ENCODE measurements at regions not wholly inside any gene's neighbourhood (a gene's known extent, or its start where the extent isn't known, plus 50 kb on each side); places are given as distances from the start of the nearest gene placed in this dataset.

DNA sequence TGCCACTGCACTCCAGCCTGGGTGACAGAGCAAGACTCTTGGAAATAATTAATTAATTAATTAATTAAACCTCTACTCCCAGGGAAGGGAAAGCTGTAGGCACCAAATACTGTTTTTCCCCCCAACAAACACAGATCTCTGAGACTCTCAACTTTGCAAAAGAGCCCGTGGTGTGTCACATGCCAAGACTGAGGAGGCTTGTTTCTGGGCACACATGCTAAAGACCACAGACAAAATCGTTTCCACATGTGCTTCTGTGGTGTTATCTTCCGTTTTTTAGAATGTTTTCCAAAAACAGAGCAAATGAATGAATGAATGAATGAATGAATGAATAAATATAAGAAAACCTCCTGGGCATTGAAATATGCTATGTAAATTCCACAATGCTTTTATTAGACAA, 55.6 kb upstream of the ATXN1 start:
- Histone ChIP-seq H3K9me3 (ENCODE audit: control insufficient read depth, low read depth, low read length) (no peaks in the 10 kb centered on the region), H3K4me3 (ENCODE audit: low read length) (no peak overlapping the region), H3K27me3 (ENCODE audit: control insufficient read depth, insufficient read depth, low read length) (no peaks in the 10 kb centered on the region), H3K9ac (ENCODE audit: low read length) (no peak overlapping the region), H3K27ac (ENCODE audit: low read length) (no peak overlapping the region), H3K4me1 (ENCODE audit: control insufficient read depth, low read depth, low read length) (no peaks in the 10 kb centered on the region), H3K36me3 (ENCODE audit: control insufficient read depth, low read depth, low read length) (no peaks in the 10 kb centered on the region)

DNA sequence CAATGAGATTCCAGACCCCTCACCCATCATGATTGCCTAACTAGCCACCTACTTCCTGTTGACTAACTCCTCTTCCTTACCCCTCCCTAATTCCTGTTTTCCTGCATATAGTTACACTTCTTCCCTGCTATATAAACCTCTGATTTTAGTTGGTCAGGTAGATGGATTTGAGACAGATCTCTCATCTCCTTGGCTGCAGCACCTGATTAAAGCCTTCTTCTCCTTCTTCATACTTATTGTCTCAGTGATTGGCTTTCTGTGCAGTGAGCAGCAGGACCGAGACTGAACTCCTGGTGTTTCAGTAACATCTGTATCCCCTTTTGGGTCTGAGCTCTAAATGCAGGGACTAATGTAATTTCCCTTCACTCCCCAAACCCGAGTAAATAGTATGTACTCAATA, 51.7 kb upstream of the ATXN1 start:
- no peak overlapping the region for H3K4me3 ChIP-seq (ENCODE audit: low read length)
- no peaks in the 10 kb centered on the region for H3K9me3 ChIP-seq (ENCODE audit: control insufficient read depth, low read depth, low read length)
- no peaks in the 10 kb centered on the region for H3K36me3 ChIP-seq (ENCODE audit: control insufficient read depth, low read depth, low read length)
- no peaks in the 10 kb centered on the region for H3K27me3 ChIP-seq (ENCODE audit: control insufficient read depth, insufficient read depth, low read length)
- no peak overlapping the region for H3K27ac ChIP-seq (ENCODE audit: low read length)
- H3K4me1 ChIP-seq (ENCODE audit: control insufficient read depth, low read depth, low read length) = no peaks in the 10 kb centered on the region
- no peak overlapping the region for H3K9ac ChIP-seq (ENCODE audit: low read length)

DNA sequence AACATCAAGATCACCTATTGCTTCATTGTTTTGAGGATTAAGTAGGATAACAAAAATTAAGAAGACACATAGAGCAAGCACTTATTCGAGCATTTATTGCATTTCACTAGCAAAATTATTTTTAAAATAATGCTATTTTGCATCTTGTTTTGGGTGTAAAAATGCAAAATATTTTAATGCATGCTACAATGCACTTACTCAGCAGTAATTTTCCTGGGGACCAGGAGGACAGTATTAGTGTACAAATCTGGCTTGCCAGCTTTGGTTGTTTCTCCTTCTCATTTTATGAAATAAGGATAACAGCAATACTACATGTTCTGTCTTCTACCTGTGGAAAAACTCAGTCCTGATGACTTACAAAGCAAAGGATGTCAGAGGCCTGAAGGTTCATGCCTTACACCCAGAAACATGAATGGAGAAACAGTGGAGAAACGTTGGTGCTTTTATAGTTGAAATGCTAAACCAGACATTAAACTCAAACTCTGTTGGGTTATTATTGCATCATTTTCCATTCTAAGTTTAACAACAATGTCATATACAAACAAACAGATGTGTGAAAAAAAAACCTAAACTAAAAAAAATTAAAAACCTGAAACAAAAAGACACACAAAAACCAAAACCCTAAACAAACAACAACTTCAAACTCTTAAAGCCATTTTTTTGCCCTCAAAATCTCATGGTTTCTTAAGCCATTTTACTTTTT, 50.2 kb upstream of the ATXN1 start:
- Histone ChIP-seq H3K9ac (ENCODE audit: low read length) (no peak overlapping the region), H3K4me3 (ENCODE audit: low read length) (no peak overlapping the region), H3K4me1 (ENCODE audit: control insufficient read depth, low read depth, low read length) (no peaks in the 10 kb centered on the region), H3K27ac (ENCODE audit: low read length) (no peak overlapping the region), H3K27me3 (ENCODE audit: control insufficient read depth, insufficient read depth, low read length) (no peaks in the 10 kb centered on the region), H3K36me3 (ENCODE audit: control insufficient read depth, low read depth, low read length) (no peaks in the 10 kb centered on the region), H3K9me3 (ENCODE audit: control insufficient read depth, low read depth, low read length) (no peaks in the 10 kb centered on the region)
